Fibroblast of mammary gland (primary cell): ENCODE measurements at regions not wholly inside any gene's neighbourhood (a gene's known extent, or its start where the extent isn't known, plus 50 kb on each side); places are given as distances from the start of the nearest gene placed in this dataset.
"Not testable (repeated sequence)": the region's sequence is repeated elsewhere in the genome, so short reads cannot be mapped to it uniquely, and the experiment has no call there.

Source experiments
- DNase-seq: peaks from one replicate; pipeline ENCODE4 v3.0.0-alpha.2; 2010; ENCODE audit warnings: low read depth
- H3K4me3 ChIP-seq: 2 replicates; pipeline ENCODE4 v1.5.1; 2011; ENCODE audit warnings: low read depth, mild to moderate bottlenecking, low read length, moderate library complexity; ENCODE audit not compliant: control insufficient read depth
- CTCF ChIP-seq: conservative IDR thresholded peaks from 2 replicates; pipeline ENCODE4 v1.5.1; 2011; ENCODE audit warnings: low read depth, low read length, inconsistent platforms; ENCODE audit not compliant: control insufficient read depth, insufficient read depth

- DNase-seq, result no peak
- TF ChIP-seq CTCF, result no peak
- no peak overlapping the region for H3K4me3 ChIP-seq
These were observed 81.6 kb upstream of the RNU2-1 start for GRCh38 chr17:43315369-43315768.

DNA sequence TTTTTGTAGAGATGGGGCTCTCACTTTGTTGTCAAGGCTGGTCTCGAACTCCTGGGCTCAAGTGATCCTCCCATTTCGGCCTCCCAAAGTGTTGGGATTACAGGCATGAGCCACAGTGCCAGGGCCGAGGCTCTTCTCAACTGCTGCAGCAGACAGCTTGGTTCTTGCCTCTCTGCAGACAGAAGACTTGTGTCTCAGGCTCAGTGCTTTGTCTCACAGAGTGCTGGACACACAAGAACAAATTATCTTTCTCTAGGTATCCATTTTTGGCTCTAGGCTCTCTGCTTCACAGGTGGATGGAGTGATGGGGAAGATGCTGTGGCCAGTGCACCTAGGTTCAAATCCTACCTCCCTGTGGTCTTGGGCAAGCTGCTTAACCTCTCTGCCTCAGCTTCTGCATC, 80.8 kb upstream of the RNU2-1 start:
- no peak for TF ChIP-seq CTCF
- no peak for DNase-seq

GRCh38 chr17:43312011-43312410, 78.2 kb upstream of the RNU2-1 start:
- no peak for TF ChIP-seq CTCF
- no peak for DNase-seq

More for the DNA sequence above, 80.8 kb upstream of the RNU2-1 start:
- H3K4me3 ChIP-seq, result no peak overlapping the region

DNA sequence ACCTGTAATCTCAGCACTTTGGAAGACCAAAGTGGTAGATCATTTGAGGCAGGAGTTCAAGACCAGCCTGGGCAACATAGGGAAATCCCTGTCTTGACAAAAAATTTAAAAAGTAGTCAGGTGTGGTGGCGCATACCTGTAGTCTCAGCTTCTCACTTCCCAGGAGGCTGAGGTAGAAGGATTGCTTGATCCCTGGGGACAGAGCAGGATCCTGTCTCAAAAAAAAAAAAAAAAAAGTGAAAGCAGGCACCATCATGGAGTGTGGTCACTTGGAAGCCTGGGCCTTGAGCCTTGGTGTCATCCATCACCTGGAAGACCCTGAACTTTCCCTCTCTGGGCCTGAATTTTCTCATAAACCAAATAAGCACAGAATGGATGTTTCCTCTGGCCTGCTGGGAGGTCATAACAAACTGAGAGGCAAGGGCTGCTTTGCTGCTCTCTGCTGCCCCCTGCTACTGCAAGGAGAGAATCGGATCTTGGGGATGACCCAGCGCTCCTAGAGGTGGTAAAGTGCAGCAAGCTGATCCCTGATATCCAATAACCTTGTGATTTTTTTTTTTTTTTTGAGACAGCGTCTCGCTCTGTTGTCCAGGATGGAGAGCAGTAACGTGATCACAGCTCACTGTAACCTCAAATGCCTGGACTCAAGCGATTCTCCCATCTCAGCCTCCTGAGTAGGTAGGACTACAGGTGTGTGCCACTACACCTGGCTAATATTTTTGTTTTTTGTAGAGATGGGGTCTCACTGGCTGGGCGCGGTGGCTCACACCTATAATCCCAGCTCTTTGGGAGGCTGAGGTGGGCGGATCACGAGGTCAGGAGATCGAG, 75.9 kb upstream of the RNU2-1 start:
- no peak for DNase-seq
- TF ChIP-seq CTCF, result no peak

More at GRCh38 chr17:43312011-43312410, 78.2 kb upstream of the RNU2-1 start:
- H3K4me3 ChIP-seq, result no peak overlapping the region

DNA sequence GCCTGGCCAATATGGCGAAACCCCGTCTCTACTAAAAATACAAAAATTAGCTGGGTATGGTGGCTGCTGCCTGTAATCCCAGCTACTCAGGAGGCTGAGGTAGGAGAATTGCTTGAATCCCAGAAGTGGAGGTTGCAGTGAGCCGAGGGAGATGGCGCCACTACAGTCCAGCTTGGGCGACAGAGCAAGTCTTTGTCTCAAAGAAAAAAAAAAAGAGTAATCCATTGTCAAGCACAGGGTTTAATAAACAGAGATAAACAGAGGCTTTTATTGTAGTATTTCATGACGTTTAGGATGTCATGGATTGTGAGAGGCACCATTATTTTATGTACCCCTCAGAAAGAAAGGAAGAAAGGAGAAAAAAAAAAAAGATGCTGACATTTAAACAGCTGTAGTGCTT, 75.2 kb upstream of the RNU2-1 start:
- TF ChIP-seq CTCF, result no peak
- DNase-seq, result no peak

More for the DNA sequence above, 75.9 kb upstream of the RNU2-1 start:
- H3K4me3 ChIP-seq, result no peak overlapping the region

GRCh38 chr17:43304792-43305191, 71.0 kb upstream of the RNU2-1 start:
- not testable (repeated sequence) for DNase-seq, H3K4me3 ChIP-seq

More for the DNA sequence above, 75.2 kb upstream of the RNU2-1 start:
- no peak overlapping the region for H3K4me3 ChIP-seq

GRCh38 chr17:43303049-43303448, 69.3 kb upstream of the RNU2-1 start:
- H3K4me3 ChIP-seq, DNase-seq: not testable (repeated sequence)

DNA sequence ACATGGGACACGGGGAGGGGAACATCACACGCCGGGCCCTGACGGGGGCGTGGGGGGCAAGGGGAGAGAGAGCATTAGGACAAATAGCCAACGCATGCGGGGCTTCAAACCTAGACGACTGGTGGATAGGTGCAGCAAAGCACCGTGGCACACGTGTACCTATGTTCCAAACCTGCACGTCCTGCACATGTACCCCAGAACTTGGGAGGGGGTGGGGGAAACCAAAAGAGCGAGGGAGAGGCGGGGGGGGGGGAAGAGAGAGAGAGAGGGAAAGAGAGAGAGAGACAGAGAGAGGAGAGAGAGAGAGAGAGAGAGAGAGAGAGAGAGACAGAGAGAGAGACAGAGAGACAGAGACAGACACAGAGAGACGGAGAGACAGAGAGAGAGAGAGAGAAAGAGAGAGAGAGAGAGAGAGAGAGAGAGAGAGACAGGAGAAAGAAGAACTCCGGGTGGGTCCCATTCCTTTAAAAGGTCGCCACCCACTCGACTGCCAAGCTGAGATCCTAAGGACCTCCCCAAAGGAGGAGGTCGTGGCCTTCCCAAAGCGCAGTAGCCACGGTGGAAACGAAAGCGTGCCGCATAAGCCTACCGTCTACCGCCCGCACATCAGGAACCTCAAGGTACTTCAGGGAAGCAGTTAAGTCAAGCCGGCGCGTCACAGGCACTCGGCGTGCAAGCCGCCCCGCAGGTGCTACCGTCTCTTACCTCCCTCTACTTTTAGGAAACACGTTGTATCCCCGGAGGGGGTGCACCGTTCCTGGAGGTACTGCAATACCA, 65.7 kb upstream of the RNU2-1 start:
- DNase-seq, result not testable (repeated sequence)

GRCh38 chr17:43289670-43290069, 55.9 kb upstream of the RNU2-1 start:
- not testable (repeated sequence) for H3K4me3 ChIP-seq, DNase-seq

More for the DNA sequence above, 65.7 kb upstream of the RNU2-1 start:
- not testable (repeated sequence) for H3K4me3 ChIP-seq

DNA sequence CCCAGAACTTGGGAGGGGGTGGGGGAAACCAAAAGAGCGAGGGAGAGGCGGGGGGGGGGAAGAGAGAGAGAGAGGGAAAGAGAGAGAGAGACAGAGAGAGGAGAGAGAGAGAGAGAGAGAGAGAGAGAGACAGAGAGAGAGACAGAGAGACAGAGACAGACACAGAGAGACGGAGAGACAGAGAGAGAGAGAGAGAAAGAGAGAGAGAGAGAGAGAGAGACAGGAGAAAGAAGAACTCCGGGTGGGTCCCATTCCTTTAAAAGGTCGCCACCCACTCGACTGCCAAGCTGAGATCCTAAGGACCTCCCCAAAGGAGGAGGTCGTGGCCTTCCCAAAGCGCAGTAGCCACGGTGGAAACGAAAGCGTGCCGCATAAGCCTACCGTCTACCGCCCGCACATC, 49.8 kb upstream of the RNU2-1 start:
- not testable (repeated sequence) for DNase-seq, H3K4me3 ChIP-seq
